GM12878 (cell line): ENCODE measurements at regions not wholly inside any gene's neighbourhood (a gene's known extent, or its start where the extent isn't known, plus 50 kb on each side); places are given as distances from the start of the nearest gene placed in this dataset.

Source experiments
- DPF2 ChIP-seq: fragments of 450-650 bp; IDR thresholded peaks from 2 replicates; pipeline ENCODE4 v1.6.1; 2017; ENCODE audit warnings: mild to moderate bottlenecking
- GATAD2B ChIP-seq: fragments of 450-650 bp; conservative IDR thresholded peaks from 2 replicates; pipeline ENCODE4 v1.6.1; 2017; ENCODE audit warnings: low read depth, mild to moderate bottlenecking, moderate library complexity
- IKZF1 ChIP-seq: fragments of 450-650 bp; conservative IDR thresholded peaks from 2 replicates; pipeline ENCODE4 v1.6.1; 2017; ENCODE audit warnings: antibody characterized with exemption, mild to moderate bottlenecking
- IKZF2 ChIP-seq, 2 experiments: fragments of 450-650 bp; IDR thresholded peaks; 2 replicates each; pipeline ENCODE4 v1.6.1; 2017; ENCODE audit warnings: mild to moderate bottlenecking in 2 of 2, moderate library complexity in 2 of 2
- JUNB ChIP-seq: IDR thresholded peaks from 2 replicates; pipeline ENCODE4 v1.6.1; 2016; ENCODE audit warnings: antibody characterized with exemption, mild to moderate bottlenecking
- LARP7 ChIP-seq: fragments of 450-650 bp; IDR thresholded peaks from 2 replicates; pipeline ENCODE4 v1.6.1; 2017; ENCODE audit warnings: mild to moderate bottlenecking
- MEF2B ChIP-seq: fragments of 450-650 bp; IDR thresholded peaks from 2 replicates; pipeline ENCODE4 v1.6.1; 2018; ENCODE audit warnings: mild to moderate bottlenecking, moderate library complexity; ENCODE audit not compliant: partially characterized antibody, poor library complexity, severe bottlenecking
- MLLT1 ChIP-seq: fragments of 450-650 bp; IDR thresholded peaks from 2 replicates; pipeline ENCODE4 v1.6.1; 2016; ENCODE audit warnings: mild to moderate bottlenecking
- MTA2 ChIP-seq: fragments of 450-650 bp; IDR thresholded peaks from 2 replicates; pipeline ENCODE4 v1.6.1; 2016; ENCODE audit warnings: low read depth, mild to moderate bottlenecking, moderate library complexity
- NBN ChIP-seq: fragments of 450-650 bp; IDR thresholded peaks from 2 replicates; pipeline ENCODE4 v1.6.1; 2016
- NR2F1 ChIP-seq: fragments of 450-650 bp; conservative IDR thresholded peaks from 2 replicates; pipeline ENCODE4 v1.6.1; 2017; ENCODE audit warnings: mild to moderate bottlenecking
- PML ChIP-seq: IDR thresholded peaks from 2 replicates; pipeline ENCODE4 v1.6.1; 2012; ENCODE audit warnings: low read length, inconsistent platforms
- RELB ChIP-seq: fragments of 450-650 bp; IDR thresholded peaks from 2 replicates; pipeline ENCODE4 v1.6.1; 2017; ENCODE audit warnings: low read depth, mild to moderate bottlenecking, moderate library complexity
- SPI1 ChIP-seq: IDR thresholded peaks from 2 replicates; pipeline ENCODE4 v1.6.1; 2011; ENCODE audit warnings: low read depth, mild to moderate bottlenecking, low read length, moderate library complexity, borderline replicate concordance; ENCODE audit not compliant: insufficient read depth
- SREBF2 ChIP-seq: IDR thresholded peaks from 2 replicates; pipeline ENCODE4 v1.6.1; 2012; ENCODE audit warnings: mild to moderate bottlenecking, low read length
- SUPT20H ChIP-seq: IDR thresholded peaks from 2 replicates; pipeline ENCODE4 v1.6.1; 2011; ENCODE audit warnings: low read depth, mild to moderate bottlenecking, low read length, moderate library complexity, borderline replicate concordance; ENCODE audit not compliant: control insufficient read depth
- YY1 ChIP-seq: IDR thresholded peaks from 2 replicates; pipeline ENCODE4 v1.6.1; 2011; ENCODE audit warnings: low read depth, mild to moderate bottlenecking, low read length
- ZNF24 ChIP-seq: fragments of 450-650 bp; IDR thresholded peaks from 2 replicates; pipeline ENCODE4 v1.6.1; 2017; ENCODE audit warnings: antibody characterized with exemption, mild to moderate bottlenecking
- ZNF274 ChIP-seq: IDR thresholded peaks from one replicate; pipeline ENCODE4 v1.8.0; 2011; ENCODE audit not compliant: insufficient read length, insufficient read depth
- ZNF384 ChIP-seq: IDR thresholded peaks from 2 replicates; pipeline ENCODE4 v1.6.1; 2012; ENCODE audit warnings: low read depth, mild to moderate bottlenecking, low read length, improper control_type of control experiment, borderline replicate concordance
- TF ChIP-seq, protein P1 (sequence below): fragments of 450-650 bp; IDR thresholded peaks from 2 replicates; pipeline ENCODE4 v1.6.1; 2016; ENCODE audit warnings: mild to moderate bottlenecking, moderate library complexity, borderline replicate concordance
- TF ChIP-seq, protein P2 (sequence below): fragments of 450-650 bp; IDR thresholded peaks from 2 replicates; pipeline ENCODE4 v1.6.1; 2017; ENCODE audit warnings: mild to moderate bottlenecking, moderate library complexity

- TF ChIP-seq MLLT1 = no peak
- TF ChIP-seq, protein P1, sequence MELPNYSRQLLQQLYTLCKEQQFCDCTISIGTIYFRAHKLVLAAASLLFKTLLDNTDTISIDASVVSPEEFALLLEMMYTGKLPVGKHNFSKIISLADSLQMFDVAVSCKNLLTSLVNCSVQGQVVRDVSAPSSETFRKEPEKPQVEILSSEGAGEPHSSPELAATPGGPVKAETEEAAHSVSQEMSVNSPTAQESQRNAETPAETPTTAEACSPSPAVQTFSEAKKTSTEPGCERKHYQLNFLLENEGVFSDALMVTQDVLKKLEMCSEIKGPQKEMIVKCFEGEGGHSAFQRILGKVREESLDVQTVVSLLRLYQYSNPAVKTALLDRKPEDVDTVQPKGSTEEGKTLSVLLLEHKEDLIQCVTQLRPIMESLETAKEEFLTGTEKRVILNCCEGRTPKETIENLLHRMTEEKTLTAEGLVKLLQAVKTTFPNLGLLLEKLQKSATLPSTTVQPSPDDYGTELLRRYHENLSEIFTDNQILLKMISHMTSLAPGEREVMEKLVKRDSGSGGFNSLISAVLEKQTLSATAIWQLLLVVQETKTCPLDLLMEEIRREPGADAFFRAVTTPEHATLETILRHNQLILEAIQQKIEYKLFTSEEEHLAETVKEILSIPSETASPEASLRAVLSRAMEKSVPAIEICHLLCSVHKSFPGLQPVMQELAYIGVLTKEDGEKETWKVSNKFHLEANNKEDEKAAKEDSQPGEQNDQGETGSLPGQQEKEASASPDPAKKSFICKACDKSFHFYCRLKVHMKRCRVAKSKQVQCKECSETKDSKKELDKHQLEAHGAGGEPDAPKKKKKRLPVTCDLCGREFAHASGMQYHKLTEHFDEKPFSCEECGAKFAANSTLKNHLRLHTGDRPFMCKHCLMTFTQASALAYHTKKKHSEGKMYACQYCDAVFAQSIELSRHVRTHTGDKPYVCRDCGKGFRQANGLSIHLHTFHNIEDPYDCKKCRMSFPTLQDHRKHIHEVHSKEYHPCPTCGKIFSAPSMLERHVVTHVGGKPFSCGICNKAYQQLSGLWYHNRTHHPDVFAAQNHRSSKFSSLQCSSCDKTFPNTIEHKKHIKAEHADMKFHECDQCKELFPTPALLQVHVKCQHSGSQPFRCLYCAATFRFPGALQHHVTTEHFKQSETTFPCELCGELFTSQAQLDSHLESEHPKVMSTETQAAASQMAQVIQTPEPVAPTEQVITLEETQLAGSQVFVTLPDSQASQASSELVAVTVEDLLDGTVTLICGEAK = peak; percentile 86; the same call in 1 of the 2 replicates
- no peak for TF ChIP-seq JUNB
- TF ChIP-seq RELB = peak; percentile 51
- TF ChIP-seq SPI1 = peak; percentile 51; the same call in 1 of the 2 replicates
- 0 out of 2 replicates have a peak, but pooled peaks have one; percentile 32 for TF ChIP-seq NBN
- no peak for TF ChIP-seq YY1
- TF ChIP-seq SUPT20H = no peak
- TF ChIP-seq LARP7 = no peak
- peak; percentile 23; the same call in 1 of the 2 replicates for TF ChIP-seq ZNF384
- TF ChIP-seq PML = no peak
- TF ChIP-seq, protein P2, sequence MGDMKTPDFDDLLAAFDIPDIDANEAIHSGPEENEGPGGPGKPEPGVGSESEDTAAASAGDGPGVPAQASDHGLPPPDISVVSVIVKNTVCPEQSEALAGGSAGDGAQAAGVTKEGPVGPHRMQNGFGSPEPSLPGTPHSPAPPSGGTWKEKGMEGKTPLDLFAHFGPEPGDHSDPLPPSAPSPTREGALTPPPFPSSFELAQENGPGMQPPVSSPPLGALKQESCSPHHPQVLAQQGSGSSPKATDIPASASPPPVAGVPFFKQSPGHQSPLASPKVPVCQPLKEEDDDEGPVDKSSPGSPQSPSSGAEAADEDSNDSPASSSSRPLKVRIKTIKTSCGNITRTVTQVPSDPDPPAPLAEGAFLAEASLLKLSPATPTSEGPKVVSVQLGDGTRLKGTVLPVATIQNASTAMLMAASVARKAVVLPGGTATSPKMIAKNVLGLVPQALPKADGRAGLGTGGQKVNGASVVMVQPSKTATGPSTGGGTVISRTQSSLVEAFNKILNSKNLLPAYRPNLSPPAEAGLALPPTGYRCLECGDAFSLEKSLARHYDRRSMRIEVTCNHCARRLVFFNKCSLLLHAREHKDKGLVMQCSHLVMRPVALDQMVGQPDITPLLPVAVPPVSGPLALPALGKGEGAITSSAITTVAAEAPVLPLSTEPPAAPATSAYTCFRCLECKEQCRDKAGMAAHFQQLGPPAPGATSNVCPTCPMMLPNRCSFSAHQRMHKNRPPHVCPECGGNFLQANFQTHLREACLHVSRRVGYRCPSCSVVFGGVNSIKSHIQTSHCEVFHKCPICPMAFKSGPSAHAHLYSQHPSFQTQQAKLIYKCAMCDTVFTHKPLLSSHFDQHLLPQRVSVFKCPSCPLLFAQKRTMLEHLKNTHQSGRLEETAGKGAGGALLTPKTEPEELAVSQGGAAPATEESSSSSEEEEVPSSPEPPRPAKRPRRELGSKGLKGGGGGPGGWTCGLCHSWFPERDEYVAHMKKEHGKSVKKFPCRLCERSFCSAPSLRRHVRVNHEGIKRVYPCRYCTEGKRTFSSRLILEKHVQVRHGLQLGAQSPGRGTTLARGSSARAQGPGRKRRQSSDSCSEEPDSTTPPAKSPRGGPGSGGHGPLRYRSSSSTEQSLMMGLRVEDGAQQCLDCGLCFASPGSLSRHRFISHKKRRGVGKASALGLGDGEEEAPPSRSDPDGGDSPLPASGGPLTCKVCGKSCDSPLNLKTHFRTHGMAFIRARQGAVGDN = peak; percentile 66
- TF ChIP-seq GATAD2B = no peak
- no peak for TF ChIP-seq ZNF274
- peak; percentile 35 for TF ChIP-seq MEF2B
- peak; percentile 80 for TF ChIP-seq DPF2
- peak; percentile 68 for TF ChIP-seq NR2F1
- TF ChIP-seq SREBF2 = no peak
- TF ChIP-seq ZNF24 = peak; percentile 88
- TF ChIP-seq IKZF2 (IDR thresholded peaks at IDR 0.05) = peak; percentile 35 to 61; a peak in 2 of 4 replicates
- TF ChIP-seq IKZF1 = 0 out of 2 replicates have a peak, but pooled peaks have one; percentile 53
- peak; percentile 96 for TF ChIP-seq MTA2
These were observed 780.1 kb downstream of the TUSC7 start (continued) for GRCh38 chr3:117489663-117490079.
